ENCODE measurements at regions not wholly inside any gene's neighbourhood (a gene's known extent, or its start where the extent isn't known, plus 50 kb on each side); places are given as distances from the start of the nearest gene placed in this dataset.
"Not testable (repeated sequence)": the region's sequence is repeated elsewhere in the genome, so short reads cannot be mapped to it uniquely, and the experiment has no call there.

DNA sequence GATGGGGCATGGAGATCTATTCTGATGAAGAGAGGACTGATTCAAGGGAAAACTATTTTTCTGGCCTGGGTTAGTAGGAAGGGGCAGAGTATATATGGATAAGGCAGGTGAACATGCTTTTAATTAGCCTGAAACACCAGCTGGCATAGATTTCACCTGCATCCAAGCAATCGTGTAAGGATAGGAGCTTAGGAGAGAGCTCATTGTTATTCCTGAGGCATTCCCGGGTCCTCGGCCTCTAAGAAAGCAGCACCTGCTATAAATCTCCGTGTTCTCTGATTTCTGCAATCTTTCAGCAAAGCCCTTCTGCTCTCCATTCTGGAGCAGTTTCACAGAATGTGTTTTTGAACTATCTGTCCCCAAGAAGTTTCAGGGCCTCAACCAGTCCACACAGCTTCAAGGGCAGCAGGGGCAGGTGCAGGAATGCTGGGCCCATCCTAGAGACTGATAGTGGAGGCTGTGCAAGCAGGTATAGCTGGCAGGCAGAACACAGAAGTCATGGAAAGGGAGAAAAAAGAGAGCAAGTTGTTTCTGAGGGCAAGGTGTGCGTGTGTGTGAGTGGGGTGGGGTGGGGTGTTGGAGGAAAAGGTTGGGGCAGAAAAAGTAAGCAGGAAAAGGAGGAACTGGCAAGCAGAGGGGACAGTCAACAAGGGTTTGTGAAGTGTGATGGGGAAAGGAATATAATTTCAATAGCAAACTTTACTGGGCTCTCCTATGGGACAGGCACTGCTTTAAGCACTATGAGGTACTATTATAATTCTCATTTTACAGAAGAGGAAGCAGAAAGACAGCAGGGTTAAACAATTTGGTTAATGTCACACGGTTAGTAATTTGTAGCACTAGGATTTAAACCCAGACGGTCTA lies 203.7 kb upstream of the SSTR1 start:
- Histone ChIP-seq H3K27me3 (ENCODE audit: control insufficient read depth, insufficient read depth, low read length) (no peaks in the 10 kb centered on the region), H3K27ac (ENCODE audit: low read length) (no peak overlapping the region), H3K4me1 (ENCODE audit: control insufficient read depth, insufficient read depth, low read length) (no peaks in the 10 kb centered on the region), H3K9me3 (replicated peaks; ENCODE audit: control insufficient read depth, low read depth, low read length) (no peaks in the 10 kb centered on the region), H3K4me3 (ENCODE audit: low read length) (no peak overlapping the region), H3K36me3 (ENCODE audit: control insufficient read depth, insufficient read depth, low read length) (no peaks in the 10 kb centered on the region)
- DNase-seq = no peak
- WGBS (ENCODE audit: insufficient coverage) = 45% methylated on average over 4 of the region's 7 CpGs

DNA sequence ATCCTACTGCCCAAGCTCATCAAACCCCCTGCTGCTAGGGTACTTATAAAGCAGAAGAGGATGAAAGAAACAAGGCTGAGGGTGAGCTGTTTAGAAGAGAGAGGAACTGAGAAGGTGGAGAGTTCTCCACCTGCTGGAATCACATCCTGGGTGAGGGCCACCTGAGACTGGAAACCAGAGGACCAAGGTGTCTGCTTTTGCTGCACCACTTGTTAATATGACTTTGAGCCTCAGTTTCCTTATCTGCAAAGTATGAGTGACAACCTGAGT lies 203.2 kb upstream of the SSTR1 start:
- Histone ChIP-seq H3K27ac (ENCODE audit: low read length) (no peak overlapping the region), H3K9me3 (replicated peaks; ENCODE audit: control insufficient read depth, low read depth, low read length) (no peaks in the 10 kb centered on the region), H3K36me3 (ENCODE audit: control insufficient read depth, insufficient read depth, low read length) (no peaks in the 10 kb centered on the region), H3K27me3 (ENCODE audit: control insufficient read depth, insufficient read depth, low read length) (no peaks in the 10 kb centered on the region), H3K4me1 (ENCODE audit: control insufficient read depth, insufficient read depth, low read length) (no peaks in the 10 kb centered on the region), H3K4me3 (ENCODE audit: low read length) (no peak overlapping the region)
- no peak for DNase-seq

DNA sequence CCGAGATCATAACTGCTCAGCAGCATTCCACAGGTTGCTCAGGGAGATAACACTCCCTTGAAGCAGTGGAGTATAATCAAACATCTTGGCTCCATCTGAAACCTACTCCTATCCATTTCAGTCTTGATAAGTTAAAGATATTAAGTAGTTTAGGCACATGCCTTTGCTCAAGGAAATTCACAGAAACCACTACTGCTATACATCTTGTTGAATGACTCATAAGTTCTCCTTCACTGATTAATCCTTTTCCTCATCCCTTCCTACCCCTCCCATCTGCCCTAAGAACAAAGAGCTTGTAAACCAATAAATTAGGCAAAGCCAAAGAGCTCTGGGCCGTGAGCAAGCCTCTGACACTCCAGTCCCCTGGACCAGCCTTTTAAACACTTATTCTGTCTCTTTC lies 196.5 kb upstream of the SSTR1 start:
- H3K27ac ChIP-seq (ENCODE audit: low read length); DNase-seq; H3K4me1 ChIP-seq (ENCODE audit: control insufficient read depth, insufficient read depth, low read length); H3K4me3 ChIP-seq (ENCODE audit: low read length); H3K27me3 ChIP-seq (ENCODE audit: control insufficient read depth, insufficient read depth, low read length); H3K36me3 ChIP-seq (ENCODE audit: control insufficient read depth, insufficient read depth, low read length): not testable (repeated sequence)
- no CpG with 5 or more reads among the region's 2 CpGs for WGBS (ENCODE audit: insufficient coverage)
- H3K9me3 ChIP-seq (replicated peaks; ENCODE audit: control insufficient read depth, low read depth, low read length) = peaks cover 16% of the 10 kb centered on the region

GRCh38 chr14:38012056-38012455 lies 195.6 kb upstream of the SSTR1 start:
- Histone ChIP-seq H3K4me1 (ENCODE audit: control insufficient read depth, insufficient read depth, low read length) (no peaks in the 10 kb centered on the region), H3K4me3 (ENCODE audit: low read length) (no peak overlapping the region), H3K36me3 (ENCODE audit: control insufficient read depth, insufficient read depth, low read length) (no peaks in the 10 kb centered on the region), H3K27me3 (ENCODE audit: control insufficient read depth, insufficient read depth, low read length) (no peaks in the 10 kb centered on the region), H3K27ac (ENCODE audit: low read length) (no peak overlapping the region), H3K9me3 (replicated peaks; ENCODE audit: control insufficient read depth, low read depth, low read length) (peaks cover 16% of the 10 kb centered on the region)
- no peak for DNase-seq

GRCh38 chr14:38016497-38016896 lies 191.2 kb upstream of the SSTR1 start:
- H3K9me3 ChIP-seq (replicated peaks; ENCODE audit: control insufficient read depth, low read depth, low read length) = peaks cover 13% of the 10 kb centered on the region
- H3K4me3 ChIP-seq (ENCODE audit: low read length) = no peak overlapping the region
- no peaks in the 10 kb centered on the region for H3K27me3 ChIP-seq (ENCODE audit: control insufficient read depth, insufficient read depth, low read length)
- 80% methylated on average over 1 of the region's 2 CpGs for WGBS (ENCODE audit: insufficient coverage)
- H3K36me3 ChIP-seq (ENCODE audit: control insufficient read depth, insufficient read depth, low read length) = no peaks in the 10 kb centered on the region
- H3K4me1 ChIP-seq (ENCODE audit: control insufficient read depth, insufficient read depth, low read length) = no peaks in the 10 kb centered on the region
- DNase-seq = no peak
- no peak overlapping the region for H3K27ac ChIP-seq (ENCODE audit: low read length)

DNA sequence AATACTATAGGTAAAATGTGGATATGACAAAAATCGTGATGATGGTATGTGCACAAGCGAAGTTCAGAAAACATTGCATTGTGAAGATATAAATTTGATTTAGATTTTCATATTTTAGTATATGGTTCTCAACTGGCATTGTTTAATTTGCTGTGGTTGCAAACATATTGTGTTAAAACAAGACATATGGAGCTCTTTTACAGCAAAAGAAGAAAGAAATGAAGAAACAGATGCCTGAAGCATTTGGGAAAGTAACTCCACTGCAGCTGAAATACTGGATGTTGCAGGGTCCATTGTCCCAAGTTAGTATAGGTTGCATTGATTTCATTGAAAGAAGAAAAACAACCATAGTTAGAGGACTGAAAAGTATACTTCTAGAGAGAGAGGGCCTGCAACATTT lies 185.8 kb upstream of the SSTR1 start:
- no peak for DNase-seq
- no peaks in the 10 kb centered on the region for H3K36me3 ChIP-seq (ENCODE audit: control insufficient read depth, insufficient read depth, low read length)
- no peak overlapping the region for H3K27ac ChIP-seq (ENCODE audit: low read length)
- no peak overlapping the region for H3K4me3 ChIP-seq (ENCODE audit: low read length)
- H3K4me1 ChIP-seq (ENCODE audit: control insufficient read depth, insufficient read depth, low read length) = no peaks in the 10 kb centered on the region
- no CpG with 5 or more reads among the region's 2 CpGs for WGBS (ENCODE audit: insufficient coverage)
- no peaks in the 10 kb centered on the region for H3K27me3 ChIP-seq (ENCODE audit: control insufficient read depth, insufficient read depth, low read length)
- peaks cover 3% of the 10 kb centered on the region for H3K9me3 ChIP-seq (replicated peaks; ENCODE audit: control insufficient read depth, low read depth, low read length)

- WGBS (ENCODE audit: insufficient coverage) = no CpG with 5 or more reads among the region's 3 CpGs
These were observed 184.9 kb upstream of the SSTR1 start for GRCh38 chr14:38022775-38023174.

GRCh38 chr14:38038171-38038570 lies 169.5 kb upstream of the SSTR1 start:
- WGBS (ENCODE audit: insufficient coverage) = 71% methylated on average over 2 of the region's 3 CpGs
- Histone ChIP-seq H3K36me3 (ENCODE audit: control insufficient read depth, insufficient read depth, low read length) (no peaks in the 10 kb centered on the region), H3K27ac (ENCODE audit: low read length) (no peak overlapping the region), H3K4me3 (ENCODE audit: low read length) (no peak overlapping the region), H3K27me3 (ENCODE audit: control insufficient read depth, insufficient read depth, low read length) (no peaks in the 10 kb centered on the region), H3K9me3 (replicated peaks; ENCODE audit: control insufficient read depth, low read depth, low read length) (no peaks in the 10 kb centered on the region), H3K4me1 (ENCODE audit: control insufficient read depth, insufficient read depth, low read length) (no peaks in the 10 kb centered on the region)
- DNase-seq = no peak

More at GRCh38 chr14:38022775-38023174, 184.9 kb upstream of the SSTR1 start:
- H3K9me3 ChIP-seq (replicated peaks; ENCODE audit: control insufficient read depth, low read depth, low read length) = peaks cover 3% of the 10 kb centered on the region
- H3K27ac ChIP-seq (ENCODE audit: low read length) = no peak overlapping the region
- H3K4me1 ChIP-seq (ENCODE audit: control insufficient read depth, insufficient read depth, low read length) = no peaks in the 10 kb centered on the region
- H3K36me3 ChIP-seq (ENCODE audit: control insufficient read depth, insufficient read depth, low read length) = no peaks in the 10 kb centered on the region
- no peak for DNase-seq
- no peak overlapping the region for H3K4me3 ChIP-seq (ENCODE audit: low read length)
- no peaks in the 10 kb centered on the region for H3K27me3 ChIP-seq (ENCODE audit: control insufficient read depth, insufficient read depth, low read length)

DNA sequence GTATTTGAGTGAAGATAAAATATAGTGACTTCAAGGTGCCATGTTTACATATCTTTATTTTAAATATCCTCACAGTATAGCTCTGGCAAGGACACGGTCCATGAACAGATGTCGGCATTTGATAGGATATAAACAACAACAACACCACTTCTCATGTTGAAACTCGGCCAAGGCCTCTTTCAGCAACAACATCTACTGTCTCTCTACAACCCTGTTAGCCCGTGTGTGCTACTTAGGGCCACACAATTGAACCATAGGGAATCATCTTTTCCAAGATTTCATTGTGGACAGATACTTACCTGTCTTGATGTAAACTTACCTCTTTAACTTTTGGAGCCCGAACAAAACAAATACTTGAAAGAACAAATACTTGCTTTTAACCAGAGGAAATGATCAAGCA lies 168.7 kb upstream of the SSTR1 start:
- Histone ChIP-seq H3K27me3 (ENCODE audit: control insufficient read depth, insufficient read depth, low read length) (no peaks in the 10 kb centered on the region), H3K4me1 (ENCODE audit: control insufficient read depth, insufficient read depth, low read length) (no peaks in the 10 kb centered on the region), H3K9me3 (replicated peaks; ENCODE audit: control insufficient read depth, low read depth, low read length) (no peaks in the 10 kb centered on the region), H3K36me3 (ENCODE audit: control insufficient read depth, insufficient read depth, low read length) (no peaks in the 10 kb centered on the region), H3K27ac (ENCODE audit: low read length) (no peak overlapping the region), H3K4me3 (ENCODE audit: low read length) (no peak overlapping the region)
- no peak for DNase-seq
- WGBS (ENCODE audit: insufficient coverage) = 51% methylated on average over 4 of the region's 5 CpGs

GRCh38 chr14:38039496-38039895 lies 168.2 kb upstream of the SSTR1 start:
- no peak for DNase-seq
- H3K4me3 ChIP-seq (ENCODE audit: low read length) = no peak overlapping the region
- H3K36me3 ChIP-seq (ENCODE audit: control insufficient read depth, insufficient read depth, low read length) = no peaks in the 10 kb centered on the region
- no CpG with 5 or more reads among the region's 2 CpGs for WGBS (ENCODE audit: insufficient coverage)
- no peaks in the 10 kb centered on the region for H3K9me3 ChIP-seq (replicated peaks; ENCODE audit: control insufficient read depth, low read depth, low read length)
- no peaks in the 10 kb centered on the region for H3K4me1 ChIP-seq (ENCODE audit: control insufficient read depth, insufficient read depth, low read length)
- no peaks in the 10 kb centered on the region for H3K27me3 ChIP-seq (ENCODE audit: control insufficient read depth, insufficient read depth, low read length)
- no peak overlapping the region for H3K27ac ChIP-seq (ENCODE audit: low read length)

- no peak for DNase-seq
- Histone ChIP-seq H3K4me1 (ENCODE audit: control insufficient read depth, insufficient read depth, low read length) (no peaks in the 10 kb centered on the region), H3K36me3 (ENCODE audit: control insufficient read depth, insufficient read depth, low read length) (no peaks in the 10 kb centered on the region), H3K4me3 (ENCODE audit: low read length) (no peak overlapping the region), H3K9me3 (replicated peaks; ENCODE audit: control insufficient read depth, low read depth, low read length) (no peaks in the 10 kb centered on the region), H3K27ac (ENCODE audit: low read length) (no peak overlapping the region), H3K27me3 (ENCODE audit: control insufficient read depth, insufficient read depth, low read length) (no peaks in the 10 kb centered on the region)
- WGBS (ENCODE audit: insufficient coverage) = 57% methylated on average over 1 of the region's 1 CpG
These were observed 167.3 kb upstream of the SSTR1 start for GRCh38 chr14:38040411-38040810.
